ENCODE measurements at regions not wholly inside any gene's neighbourhood (a gene's known extent, or its start where the extent isn't known, plus 50 kb on each side); places are given as distances from the start of the nearest gene placed in this dataset.
A peak's percentile ranks its signal among the peaks of the same experiment; 100 is the strongest.
"Not testable (repeated sequence)": the region's sequence is repeated elsewhere in the genome, so short reads cannot be mapped to it uniquely, and the experiment has no call there.

DNA sequence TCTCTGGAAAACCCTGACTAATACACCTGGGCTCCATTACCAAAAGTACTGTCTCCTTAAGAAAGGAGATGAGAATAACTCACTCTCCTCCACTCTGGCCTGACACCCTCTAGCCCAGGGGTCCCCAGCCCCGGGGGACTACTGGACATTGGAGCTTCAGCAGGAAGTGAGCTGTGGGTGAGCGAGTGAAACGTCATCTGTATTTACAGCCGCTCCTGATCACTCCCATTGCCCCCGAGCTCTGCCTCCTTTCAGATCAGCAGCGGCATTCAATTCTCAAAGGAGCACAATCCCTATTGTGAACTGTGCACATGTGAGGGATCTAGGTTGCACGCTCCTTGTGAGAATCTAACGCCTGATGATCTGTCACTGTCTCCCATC lies 126.3 kb upstream of the TNRC6C start:
- DNase-seq = no peak

DNA sequence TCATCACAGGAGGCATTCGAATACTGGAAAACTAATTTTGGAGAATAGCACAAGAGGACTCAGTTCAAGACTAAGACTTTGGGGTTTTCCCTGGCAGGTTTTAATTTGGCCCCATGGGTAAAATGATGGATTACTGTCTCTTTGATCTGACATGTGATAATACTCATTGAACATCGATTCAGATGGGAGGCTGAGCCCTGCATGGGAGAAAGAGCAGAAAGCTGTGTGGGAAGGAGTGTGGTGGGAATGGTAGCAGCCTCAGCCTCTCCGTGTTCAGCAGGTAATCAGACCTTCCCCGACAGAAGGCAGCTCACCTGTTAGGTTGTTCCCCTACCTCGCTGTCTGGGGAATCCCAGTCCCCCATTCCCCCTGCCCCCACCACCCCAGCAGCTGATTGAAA lies 124.7 kb upstream of the TNRC6C start:
- DNase-seq = no peak

DNA sequence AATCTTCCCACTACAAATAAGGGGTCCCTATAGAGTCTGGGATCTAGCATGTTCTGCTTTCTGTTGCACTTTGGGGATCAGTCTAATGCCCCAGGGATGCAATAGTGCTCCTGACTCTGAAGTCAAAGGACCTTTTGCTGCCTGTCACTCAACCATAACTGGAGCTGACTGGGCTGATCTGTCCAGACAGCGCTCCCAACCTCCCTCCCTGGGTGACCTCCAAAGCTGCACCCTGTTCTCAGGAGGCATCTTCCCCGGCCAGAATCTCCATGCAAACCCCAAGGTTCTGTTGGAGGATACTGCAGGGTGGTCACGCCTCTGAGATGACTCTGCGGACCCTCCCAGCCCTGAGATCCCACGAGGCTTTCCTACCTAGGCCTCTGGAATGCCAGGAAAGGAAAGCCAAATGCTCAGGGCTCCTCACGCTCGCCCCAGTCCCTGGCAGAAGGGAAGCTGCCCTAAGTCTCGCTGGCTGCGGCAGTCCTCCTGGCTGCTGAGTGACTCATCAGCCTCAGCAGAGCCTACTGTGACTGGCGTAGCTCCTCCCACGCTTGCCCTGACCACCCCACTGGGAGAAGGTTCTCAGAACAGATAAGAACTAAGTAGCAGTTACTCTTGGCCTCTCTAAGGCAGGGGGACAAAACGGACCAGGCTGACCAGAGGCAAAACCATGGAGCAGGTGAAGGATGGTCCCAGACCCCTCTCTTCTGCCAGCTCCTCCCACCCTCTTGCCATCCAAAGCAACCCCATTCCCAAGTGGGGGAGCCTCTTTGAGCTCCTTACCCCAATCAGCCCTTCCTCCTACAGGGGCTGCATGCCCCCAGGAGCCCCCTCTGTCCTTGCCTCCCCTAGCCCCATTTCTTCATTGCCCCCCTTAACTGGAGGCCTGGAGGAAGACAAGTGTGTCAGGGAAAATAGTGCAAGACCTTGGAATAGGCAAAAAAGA lies 124.1 kb upstream of the TNRC6C start:
- DNase-seq = peak; percentile 79

DNA sequence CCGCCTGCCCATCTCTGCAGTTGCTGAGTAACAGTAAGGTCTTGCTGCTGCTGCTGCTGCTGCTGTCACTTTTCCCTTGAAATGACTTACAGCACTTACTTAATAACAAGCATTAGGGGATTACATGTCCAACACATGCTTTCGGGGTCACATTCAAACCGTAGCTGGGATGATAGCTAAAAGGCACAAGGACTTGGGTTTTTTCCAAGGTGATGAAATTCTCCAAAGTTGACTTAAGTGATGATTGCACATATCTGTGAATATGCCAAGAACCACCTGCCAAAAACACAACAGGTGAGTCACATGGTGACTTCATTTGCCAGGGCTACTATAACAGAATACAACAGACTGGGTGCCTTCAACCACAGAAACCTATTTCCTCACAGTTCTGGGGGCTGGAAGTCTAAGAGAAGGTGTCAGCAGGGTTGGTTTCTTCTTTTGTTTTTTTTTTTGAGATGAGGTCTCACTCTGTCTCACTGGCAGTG lies 121.9 kb upstream of the TNRC6C start:
- peak; percentile 39 for DNase-seq

DNA sequence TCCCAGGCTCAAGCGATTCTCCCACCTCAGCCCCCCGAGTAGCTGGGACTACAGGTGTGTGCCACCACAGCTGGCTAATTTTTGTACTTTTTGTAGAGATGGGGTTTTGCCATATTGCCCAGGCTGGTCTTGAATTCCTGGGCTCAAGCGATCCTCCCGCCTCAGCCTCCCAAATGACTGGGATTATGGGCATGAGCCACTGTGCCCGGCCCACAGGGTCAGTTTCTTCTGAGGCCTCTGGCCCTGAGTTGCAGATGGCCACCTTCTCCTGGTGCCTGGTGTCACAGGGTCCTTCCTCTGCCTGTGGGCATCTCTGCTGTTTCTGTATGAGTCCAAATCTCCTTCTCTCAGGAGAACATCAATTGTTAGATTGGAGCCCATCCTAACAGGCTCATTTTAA lies 121.4 kb upstream of the TNRC6C start:
- not testable (repeated sequence) for DNase-seq

DNA sequence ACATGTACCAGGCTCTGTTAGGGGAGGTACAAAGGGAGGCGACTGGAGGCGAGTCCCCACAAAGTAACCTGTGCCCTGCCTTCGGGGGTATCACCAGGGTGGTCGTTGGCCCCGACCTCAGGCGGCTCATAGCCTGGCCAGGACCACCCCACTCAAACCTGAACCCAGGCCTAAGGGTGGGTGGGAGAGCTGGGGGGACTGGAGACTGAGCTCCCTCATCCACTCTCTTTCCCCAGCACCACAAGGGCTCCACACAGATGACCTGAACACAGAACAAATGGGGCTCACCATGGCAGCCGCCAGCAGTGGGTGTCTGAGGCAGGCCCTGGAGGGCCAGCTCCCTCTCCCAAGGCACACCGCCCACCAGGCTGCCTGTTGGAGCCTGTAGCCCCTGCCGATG lies 120.6 kb upstream of the TNRC6C start:
- DNase-seq = no peak

DNA sequence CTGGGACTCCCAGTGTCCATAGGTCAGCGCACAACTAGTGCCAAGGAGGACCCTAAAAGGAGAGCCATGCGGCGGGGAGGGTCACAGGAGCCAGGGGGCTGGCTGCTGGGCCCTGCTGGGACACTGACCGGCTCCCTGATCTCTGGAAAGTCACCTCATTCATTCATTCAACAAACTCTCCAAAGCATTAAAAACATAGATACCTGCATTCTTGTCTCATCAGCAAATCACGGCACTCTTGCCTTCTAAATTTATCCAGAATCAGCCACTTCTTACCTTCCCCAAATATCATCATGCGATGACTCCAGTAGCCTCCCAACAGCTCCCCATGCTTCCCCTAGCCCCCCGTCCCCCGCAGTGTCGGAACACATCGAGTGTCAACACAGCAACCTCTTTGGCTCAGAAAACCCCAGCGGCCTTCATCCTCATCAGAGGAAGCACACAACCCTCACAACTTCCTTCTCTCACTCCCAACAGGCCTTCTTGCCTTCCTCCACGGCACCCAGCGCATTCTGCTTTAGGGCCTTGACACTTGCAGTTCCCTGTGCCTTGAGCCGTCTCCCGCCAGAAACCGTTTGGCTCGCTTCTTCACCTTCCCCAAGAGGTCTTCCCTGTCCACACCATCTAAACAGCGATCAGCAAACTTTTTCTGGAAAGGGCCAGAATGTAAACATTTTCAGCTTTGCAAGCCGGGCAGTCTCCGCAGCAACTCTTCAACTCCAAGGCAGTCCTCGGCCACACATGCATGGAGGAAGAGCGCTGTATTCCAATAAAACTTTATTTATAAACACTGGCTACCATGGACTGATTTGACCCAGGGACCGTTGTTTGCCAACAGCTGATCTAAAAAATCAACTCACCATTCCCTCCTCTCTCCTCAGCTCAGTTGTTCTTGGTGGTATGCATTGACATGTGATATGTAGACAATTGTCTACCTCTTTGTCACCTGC lies 119.5 kb upstream of the TNRC6C start:
- no peak for DNase-seq

DNA sequence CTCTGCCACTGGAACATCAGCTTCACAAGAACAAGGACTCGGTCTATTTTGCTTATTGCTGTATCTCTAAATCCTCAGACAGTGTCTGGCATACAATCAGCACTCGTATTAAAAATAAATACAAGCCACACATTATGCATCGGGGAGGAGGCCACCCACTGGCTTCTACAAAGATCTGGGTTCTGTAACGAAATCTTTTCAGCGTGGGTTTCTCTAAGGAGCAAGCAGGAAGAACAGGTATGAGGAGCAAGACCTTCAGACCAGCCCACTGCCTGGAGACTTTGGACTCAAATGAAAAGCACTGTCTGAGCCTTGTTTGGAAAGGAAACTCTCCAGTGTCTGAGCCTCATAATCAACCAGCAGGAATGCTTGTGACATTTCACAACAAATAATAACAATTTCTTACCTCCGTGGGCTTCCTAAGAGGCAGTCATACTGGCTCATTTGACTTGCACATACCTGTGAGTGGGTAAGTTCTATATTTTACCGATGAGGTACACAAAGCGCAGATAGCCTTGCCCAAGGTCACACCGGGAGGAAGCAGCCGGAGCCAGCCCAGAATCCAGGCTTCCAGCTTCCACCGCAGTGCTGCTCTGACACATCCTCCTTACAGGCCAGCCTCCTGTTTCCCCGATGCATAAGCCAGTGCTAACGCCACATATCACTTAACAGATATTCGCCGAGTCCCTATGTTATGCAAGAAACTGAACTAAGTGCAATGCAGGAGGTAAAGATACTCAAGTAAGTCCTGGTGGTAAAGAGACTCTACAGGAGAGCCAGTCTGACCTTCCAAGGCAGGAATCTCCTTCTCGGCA lies 118.6 kb upstream of the TNRC6C start:
- DNase-seq = no peak

DNA sequence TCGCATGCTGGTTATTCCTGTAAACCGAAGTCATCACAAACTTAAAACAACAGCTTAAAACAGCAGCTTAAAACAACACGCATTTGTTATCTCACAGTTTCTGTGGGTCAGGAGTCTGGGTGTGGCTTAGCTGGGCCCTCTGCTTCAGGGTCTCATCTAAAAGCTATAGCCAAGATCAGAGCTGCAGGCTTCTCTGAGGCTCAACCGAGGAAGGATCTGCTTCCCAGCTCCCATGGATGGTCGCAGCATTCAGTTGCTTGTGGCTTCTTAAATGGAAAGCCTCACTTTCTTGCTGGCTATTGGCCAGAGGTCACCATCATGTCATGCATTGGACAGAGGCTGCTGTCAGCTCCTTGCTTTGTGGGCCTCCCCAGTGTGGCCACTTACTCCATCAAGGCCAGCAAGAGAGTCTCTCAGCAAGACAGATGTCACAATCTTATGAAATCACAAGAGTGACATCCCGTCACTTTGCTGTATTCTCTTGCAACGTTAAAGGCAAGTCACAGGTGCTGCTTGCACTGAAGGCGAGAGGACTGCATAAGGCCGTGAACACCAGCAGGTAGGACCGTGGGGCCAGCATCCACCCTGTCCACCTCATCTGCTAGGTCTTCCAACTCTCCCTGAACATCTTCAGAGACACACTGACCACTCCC lies 117.9 kb upstream of the TNRC6C start:
- DNase-seq = no peak

DNA sequence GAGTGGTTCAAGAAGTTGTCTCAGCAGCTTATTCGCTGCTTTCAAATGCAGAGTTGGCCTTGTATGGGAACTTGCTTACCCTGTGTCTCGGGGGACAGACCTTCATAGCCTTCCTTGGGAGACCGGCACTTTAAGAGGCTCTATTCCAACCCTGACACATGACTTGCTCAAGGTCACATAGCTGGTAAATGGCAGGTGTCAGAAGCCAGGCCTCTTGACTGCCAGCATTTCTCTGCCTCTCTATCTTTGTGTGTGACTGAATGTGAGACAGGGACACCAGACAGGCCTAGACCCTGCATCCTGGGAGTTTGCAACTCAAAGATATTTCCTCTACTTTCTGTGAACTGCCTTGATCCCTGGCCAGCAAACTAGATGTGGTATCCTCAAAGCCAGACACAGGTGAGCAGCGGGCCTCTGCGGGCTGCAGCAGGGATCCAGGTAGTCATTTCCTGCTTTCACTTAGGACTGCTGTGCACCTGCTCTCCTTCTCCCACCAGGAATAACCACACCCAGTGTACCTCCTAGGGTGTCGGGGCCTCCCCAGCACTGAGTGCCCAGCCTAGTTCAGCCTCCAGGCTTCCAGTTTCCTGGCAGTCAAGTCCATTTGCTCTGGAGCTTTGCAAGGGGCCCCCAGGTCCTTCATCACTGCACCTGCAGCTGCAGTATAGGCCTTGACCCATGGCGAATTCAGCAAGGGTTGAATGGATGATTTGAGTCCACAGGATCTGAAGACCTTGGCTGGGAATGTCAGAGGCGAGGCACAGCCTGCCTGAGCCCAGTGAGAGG lies 116.6 kb upstream of the TNRC6C start:
- peak; percentile 27 for DNase-seq

DNA sequence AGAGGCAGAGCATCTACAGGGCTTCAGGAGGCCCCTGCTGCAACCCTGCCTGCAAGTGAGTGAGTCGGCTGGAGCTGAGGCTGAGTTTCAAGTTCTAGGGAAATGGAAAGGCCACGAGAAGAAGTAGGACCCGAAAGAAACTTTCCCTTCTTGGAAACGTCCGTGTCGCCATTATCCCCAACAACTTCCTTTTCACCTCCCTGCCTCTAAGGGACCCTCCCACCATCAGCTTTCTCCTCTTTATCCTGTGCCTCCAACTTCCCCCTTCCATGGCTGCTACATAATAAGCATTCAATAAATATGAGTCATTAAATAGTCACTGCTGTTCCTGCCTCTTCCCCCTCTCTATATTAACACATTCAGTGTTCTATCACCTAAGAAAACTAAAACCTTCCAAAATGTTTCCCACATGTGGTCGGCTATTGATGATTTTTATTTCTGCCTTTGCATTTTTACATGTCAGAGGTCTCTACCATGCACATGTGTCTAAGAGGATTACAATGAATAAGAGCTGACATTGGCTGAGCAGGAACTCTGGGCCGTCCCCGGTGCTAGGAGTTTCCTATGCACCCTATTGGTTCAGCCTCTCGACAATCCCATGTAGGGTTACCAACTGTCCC lies 115.9 kb upstream of the TNRC6C start:
- DNase-seq = no peak

DNA sequence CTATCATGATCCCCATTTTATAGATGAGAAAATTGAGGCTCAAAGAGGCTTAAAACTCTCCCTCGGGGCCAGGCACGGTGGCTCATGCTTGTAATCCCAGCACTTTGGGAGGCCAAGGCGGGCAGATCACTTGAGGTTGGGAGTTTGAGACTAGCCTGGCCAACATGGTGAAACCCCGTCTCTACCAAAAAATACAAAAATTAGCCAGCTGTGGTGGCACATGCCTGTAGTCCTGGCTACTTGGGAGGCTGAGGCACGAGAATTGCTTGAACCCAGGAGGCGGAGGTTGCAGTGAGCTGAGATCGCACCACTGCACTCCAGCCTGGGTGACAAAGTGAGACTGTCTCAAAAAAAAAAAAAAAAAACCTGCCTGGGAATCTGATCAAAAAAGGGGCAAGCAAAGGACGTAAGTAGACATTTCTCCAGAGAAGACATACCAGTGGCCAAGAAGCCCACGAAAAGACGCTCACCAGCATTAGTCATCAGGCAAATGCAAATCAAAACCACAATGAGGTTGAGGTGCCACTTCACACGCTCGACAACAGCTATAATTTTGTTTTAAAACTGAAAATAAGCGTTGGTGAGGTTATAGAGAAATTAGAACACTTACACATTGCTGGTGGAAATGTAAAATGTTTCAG lies 115.1 kb upstream of the TNRC6C start:
- DNase-seq = peak; percentile 79

DNA sequence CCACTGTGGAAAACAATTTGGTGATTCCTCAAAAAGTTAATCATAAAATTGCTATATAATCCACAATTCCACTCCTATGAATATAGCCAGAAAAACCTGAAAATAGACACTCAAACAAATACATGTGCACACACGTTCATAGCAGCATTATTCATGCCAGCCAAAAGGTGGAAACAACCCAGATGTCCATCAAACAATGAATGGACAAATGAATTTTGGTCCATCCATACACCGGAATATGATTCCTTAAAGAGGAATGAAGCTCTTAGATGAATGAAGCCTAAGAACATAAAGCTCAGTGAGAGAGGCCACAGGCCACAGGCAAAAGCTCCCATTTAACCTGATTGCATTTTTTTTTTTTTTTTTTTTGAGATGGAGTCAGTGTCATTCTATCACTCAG lies 114.6 kb upstream of the TNRC6C start:
- DNase-seq = no peak

DNA sequence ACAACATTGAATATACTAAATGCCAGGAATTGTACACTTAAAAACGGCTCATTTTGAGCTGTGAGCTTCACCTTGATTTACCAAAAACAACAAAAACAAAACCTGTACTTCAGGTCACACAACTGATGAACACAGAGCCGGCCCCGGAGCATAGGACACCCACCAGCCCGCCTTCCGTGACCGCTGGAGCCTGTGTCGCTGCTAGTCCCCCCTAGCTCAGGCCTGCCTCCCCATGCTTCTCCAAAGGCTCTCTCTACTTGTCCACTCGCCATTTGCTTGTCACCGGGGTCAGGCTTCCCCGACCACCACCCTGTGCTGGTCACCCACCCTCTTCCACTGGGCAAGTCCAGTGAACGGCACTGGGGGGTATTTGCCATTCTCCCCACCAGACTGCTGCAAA lies 113.8 kb upstream of the TNRC6C start:
- DNase-seq = no peak

DNA sequence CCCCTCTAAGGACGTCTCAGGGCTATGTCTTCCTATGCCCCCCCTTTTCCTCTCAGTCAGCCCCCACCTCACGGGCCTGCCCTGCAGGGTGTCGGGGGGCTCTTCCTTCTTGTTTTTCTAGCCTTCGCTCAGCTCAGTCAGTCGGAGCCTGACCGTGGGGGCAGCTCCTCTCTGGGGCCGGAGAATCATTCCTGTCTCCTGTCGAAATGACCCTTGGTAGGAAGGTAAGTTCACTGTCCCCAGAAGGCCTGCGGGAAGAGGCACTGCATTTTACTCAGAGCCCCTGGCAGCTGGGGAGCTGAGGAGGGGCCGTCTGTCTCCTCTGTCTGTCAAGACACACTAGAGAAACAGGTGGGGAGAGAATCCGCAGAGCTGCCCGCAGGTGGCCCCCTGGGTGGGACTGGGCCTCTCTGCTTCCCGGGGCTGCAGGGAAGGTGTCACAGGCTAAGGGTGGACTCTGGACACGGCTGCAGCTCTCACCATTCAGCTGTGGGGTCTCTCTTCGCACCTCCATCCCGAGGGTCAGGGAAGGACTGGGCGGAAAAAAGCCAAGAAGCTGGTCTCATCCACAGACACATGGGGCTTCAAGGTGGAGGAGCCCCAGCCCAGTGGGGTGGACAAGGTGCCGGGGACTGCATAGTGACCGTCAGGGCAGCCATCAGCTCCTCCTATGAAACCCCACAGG lies 112.8 kb upstream of the TNRC6C start:
- DNase-seq = no peak

DNA sequence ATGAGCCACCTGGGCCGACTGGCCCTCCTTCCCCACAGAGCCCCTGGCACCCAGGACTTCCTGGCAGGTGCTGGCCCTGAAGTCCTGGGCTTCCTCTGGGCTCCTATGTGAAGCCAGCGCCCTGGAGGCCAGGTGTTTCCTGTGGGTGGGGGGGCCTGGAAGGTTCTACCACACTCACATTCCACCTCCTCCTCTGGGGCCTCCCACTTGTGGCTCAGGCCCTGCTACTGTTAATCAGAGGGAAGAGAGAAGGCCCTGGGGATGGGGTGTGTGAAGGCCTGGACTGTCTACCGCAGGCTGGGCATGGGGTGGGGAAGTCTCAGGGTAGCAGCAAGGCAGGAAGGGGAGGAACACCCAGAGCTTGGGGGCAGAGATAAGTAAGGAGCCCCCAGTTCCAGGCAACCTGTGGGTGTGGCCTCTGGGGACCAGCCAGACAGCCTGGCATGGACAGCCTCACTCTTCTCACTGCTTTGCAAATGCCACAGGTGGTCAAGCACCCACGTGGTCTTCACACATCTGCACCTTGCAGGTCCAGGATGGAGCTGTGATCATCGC lies 111.9 kb upstream of the TNRC6C start:
- peak; percentile 62 for DNase-seq

DNA sequence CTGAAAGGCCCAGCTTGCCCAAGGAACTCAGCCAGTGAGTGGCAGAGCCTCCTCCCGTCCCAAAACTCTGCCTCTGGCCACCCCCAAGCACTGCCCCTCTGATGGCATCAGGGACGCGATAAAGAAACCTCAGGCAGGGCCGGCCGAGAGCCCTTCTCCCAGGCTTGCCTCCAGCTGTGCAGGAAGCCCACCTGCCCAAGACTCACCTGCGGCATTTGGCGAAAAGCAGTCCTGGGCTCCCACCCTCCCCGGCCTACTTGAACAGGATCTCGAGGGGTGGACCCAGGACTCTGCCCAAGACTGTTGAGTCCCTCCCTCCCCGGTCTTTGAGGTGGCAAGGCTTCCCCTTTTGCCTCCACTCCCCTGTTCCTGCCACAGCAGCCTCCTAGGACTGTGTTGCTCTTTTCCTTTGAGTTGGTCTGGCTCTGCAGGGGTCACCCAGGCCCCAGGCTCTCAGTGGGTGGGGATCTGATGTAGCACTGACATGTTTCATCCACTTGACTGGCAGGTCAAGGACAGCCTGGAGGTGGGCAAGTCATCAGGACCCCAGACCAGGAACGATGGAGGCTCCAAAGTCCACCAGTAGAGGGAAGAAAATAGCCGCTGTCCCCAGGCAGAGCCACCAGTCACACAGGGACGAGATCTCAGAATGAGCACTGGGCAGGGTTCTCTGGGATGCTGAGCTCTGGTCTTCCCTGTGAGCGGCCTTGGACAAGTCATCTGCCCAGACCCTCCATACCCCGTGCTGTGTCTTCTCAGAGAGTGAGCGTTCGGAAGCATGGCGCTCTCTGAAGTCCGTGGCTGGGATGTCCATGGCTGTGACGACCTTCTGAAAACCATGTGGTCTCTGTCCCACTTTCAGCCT lies 111.0 kb upstream of the TNRC6C start:
- no peak for DNase-seq

DNA sequence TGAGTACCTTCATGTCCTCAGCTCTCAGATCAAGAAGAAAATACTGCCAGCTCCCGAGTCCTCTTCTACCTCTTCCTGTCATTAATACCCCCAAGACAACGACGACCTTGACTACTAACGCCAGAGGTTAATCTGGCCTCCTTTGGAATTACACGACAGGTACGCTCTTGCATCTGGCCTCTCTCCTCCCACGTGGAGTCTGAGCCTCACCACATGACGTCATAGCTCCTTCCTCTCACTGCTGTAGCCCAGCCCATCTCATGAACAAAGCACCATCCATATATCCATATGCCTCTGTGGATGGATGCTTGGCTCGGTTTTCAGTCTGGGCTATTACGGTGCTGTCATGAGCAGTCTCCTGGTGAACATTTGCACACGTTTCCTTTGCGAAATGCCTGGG lies 110.2 kb upstream of the TNRC6C start:
- DNase-seq = no peak

All from CD4-positive, alpha-beta T cell treated with Interleukin-6 for 4 hours (primary cell).